ENCODE measurements at regions not wholly inside any gene's neighbourhood (a gene's known extent, or its start where the extent isn't known, plus 50 kb on each side); places are given as distances from the start of the nearest gene placed in this dataset.
A peak's percentile ranks its signal among the peaks of the same experiment; 100 is the strongest.

GRCh38 chr11:101336155-101336554 lies 206.5 kb upstream of the PGR start:
- ATAC-seq (replicated peaks in 6 of 8), result no peak
- 0 to 100% (median 75%) methylated on average over 1 to 3 of the region's 3 CpGs for WGBS, 10 experiments
- Histone ChIP-seq H3K4me3 (no peak overlapping the region), H3K27ac (no peak overlapping the region), H3K4me1 (replicated peaks in 1 of 2) (no peaks in the 10 kb centered on the region)
- in situ Hi-C loops (cut with MboI; ENCODE audit: low pct_unique_long_range_greater_than_20kb in 2 of 9, low sequenced_read_pairs in 9 of 9, unreplicated experiment in 9 of 9), result no loop called here

- ATAC-seq (replicated peaks in 6 of 8), result no peak
- in situ Hi-C loops (cut with MboI; ENCODE audit: low pct_unique_long_range_greater_than_20kb in 2 of 9, low sequenced_read_pairs in 9 of 9, unreplicated experiment in 9 of 9), result no loop called here
- H3K4me1 ChIP-seq (replicated peaks in 1 of 2), result no peaks in the 10 kb centered on the region
- 7 to 100% (median 66%) methylated on average over 1 of the region's 1 CpG; no CpG with 5 or more reads in 2 of the 10 experiments for WGBS, 10 experiments
- H3K27ac ChIP-seq, result no peak overlapping the region
- no peak overlapping the region for H3K4me3 ChIP-seq
Measured at GRCh38 chr11:101334581-101334980, 205.0 kb upstream of the PGR start.

- no peak for ATAC-seq (replicated peaks in 6 of 8)
- H3K4me1 ChIP-seq (replicated peaks in 1 of 2), result no peaks in the 10 kb centered on the region
- in situ Hi-C loops (cut with MboI; ENCODE audit: low pct_unique_long_range_greater_than_20kb in 2 of 9, low sequenced_read_pairs in 9 of 9, unreplicated experiment in 9 of 9), result no loop called here
- WGBS, 10 experiments, result 0 to 80% (median 46%) methylated on average over 1 to 4 of the region's 4 CpGs; no CpG with 5 or more reads in 1 of the 10 experiments
- no peak overlapping the region for H3K4me3 ChIP-seq
- no peak overlapping the region for H3K27ac ChIP-seq
Measured at GRCh38 chr11:101331411-101331810, 201.8 kb upstream of the PGR start.

GRCh38 chr11:101327908-101328307 lies 198.3 kb upstream of the PGR start:
- in situ Hi-C loops (cut with MboI; ENCODE audit: low pct_unique_long_range_greater_than_20kb in 2 of 9, low sequenced_read_pairs in 9 of 9, unreplicated experiment in 9 of 9), result no loop called here
- 0 to 85% (median 55%) methylated on average over 1 to 3 of the region's 3 CpGs for WGBS, 10 experiments
- Histone ChIP-seq H3K4me1 (replicated peaks in 1 of 2) (no peaks in the 10 kb centered on the region), H3K4me3 (no peak overlapping the region), H3K27ac (no peak overlapping the region)
- ATAC-seq (replicated peaks in 6 of 8), result no peak

GRCh38 chr11:101326141-101326540 lies 196.5 kb upstream of the PGR start:
- ATAC-seq (replicated peaks in 6 of 8), result no peak
- no peaks in the 10 kb centered on the region for H3K4me1 ChIP-seq (replicated peaks in 1 of 2)
- no peak overlapping the region for H3K27ac ChIP-seq
- H3K4me3 ChIP-seq, result no peak overlapping the region
- in situ Hi-C loops (cut with MboI; ENCODE audit: low pct_unique_long_range_greater_than_20kb in 2 of 9, low sequenced_read_pairs in 9 of 9, unreplicated experiment in 9 of 9), result no loop called here

- WGBS, 10 experiments, result 0 to 75% (median 38%) methylated on average over 1 to 2 of the region's 2 CpGs; no CpG with 5 or more reads in 3 of the 10 experiments
- peak in 2 of 8 experiments; percentile 29 to 69 for ATAC-seq (replicated peaks in 6 of 8)
- Histone ChIP-seq H3K4me1 (replicated peaks in 1 of 2) (no peaks in the 10 kb centered on the region), H3K4me3 (no peak overlapping the region), H3K27ac (no peak overlapping the region)
- in situ Hi-C loops (cut with MboI; ENCODE audit: low pct_unique_long_range_greater_than_20kb in 2 of 9, low sequenced_read_pairs in 9 of 9, unreplicated experiment in 9 of 9), result no loop called here
Measured at GRCh38 chr11:101323997-101324396, 194.4 kb upstream of the PGR start.

- no peak for ATAC-seq (replicated peaks in 6 of 8)
- Histone ChIP-seq H3K4me3 (no peak overlapping the region), H3K27ac (no peak overlapping the region), H3K4me1 (replicated peaks in 1 of 2) (no peaks in the 10 kb centered on the region)
- 33 to 100% (median 89%) methylated on average over 1 to 3 of the region's 3 CpGs; no CpG with 5 or more reads in 5 of the 10 experiments for WGBS, 10 experiments
- in situ Hi-C loops (cut with MboI; ENCODE audit: low pct_unique_long_range_greater_than_20kb in 2 of 9, low sequenced_read_pairs in 9 of 9, unreplicated experiment in 9 of 9), result no loop called here
Measured at GRCh38 chr11:101321222-101321621, 191.6 kb upstream of the PGR start.

- Histone ChIP-seq H3K4me1 (replicated peaks in 1 of 2) (no peaks in the 10 kb centered on the region), H3K4me3 (no peak overlapping the region), H3K27ac (no peak overlapping the region)
- ATAC-seq (replicated peaks in 6 of 8), result no peak
- in situ Hi-C loops (cut with MboI; ENCODE audit: low pct_unique_long_range_greater_than_20kb in 2 of 9, low sequenced_read_pairs in 9 of 9, unreplicated experiment in 9 of 9), result no loop called here
- WGBS, 10 experiments, result 33 to 100% (median 81%) methylated on average over 1 to 3 of the region's 3 CpGs
Measured at GRCh38 chr11:101306721-101307120, 177.1 kb upstream of the PGR start.

GRCh38 chr11:101305496-101305895 lies 175.9 kb upstream of the PGR start:
- H3K4me1 ChIP-seq (replicated peaks in 1 of 2), result no peaks in the 10 kb centered on the region
- 0 to 100% (median 80%) methylated on average over 1 of the region's 1 CpG; no CpG with 5 or more reads in 3 of the 10 experiments for WGBS, 10 experiments
- H3K27ac ChIP-seq, result no peak overlapping the region
- in situ Hi-C loops (cut with MboI; ENCODE audit: low pct_unique_long_range_greater_than_20kb in 2 of 9, low sequenced_read_pairs in 9 of 9, unreplicated experiment in 9 of 9), result no loop called here
- H3K4me3 ChIP-seq, result no peak overlapping the region
- ATAC-seq (replicated peaks in 6 of 8), result no peak

- Histone ChIP-seq H3K4me1 (replicated peaks in 1 of 2) (no peaks in the 10 kb centered on the region), H3K27ac (no peak overlapping the region), H3K4me3 (no peak overlapping the region)
- ATAC-seq (replicated peaks in 6 of 8), result no peak
- 7 to 82% (median 57%) methylated on average over 1 to 6 of the region's 6 CpGs for WGBS, 10 experiments
- in situ Hi-C loops (cut with MboI; ENCODE audit: low pct_unique_long_range_greater_than_20kb in 2 of 9, low sequenced_read_pairs in 9 of 9, unreplicated experiment in 9 of 9), result no loop called here
Measured at GRCh38 chr11:101299210-101299609, 169.6 kb upstream of the PGR start.

GRCh38 chr11:101296896-101297295 lies 167.3 kb upstream of the PGR start:
- ATAC-seq (replicated peaks in 6 of 8), result no peak
- in situ Hi-C loops (cut with MboI; ENCODE audit: low pct_unique_long_range_greater_than_20kb in 2 of 9, low sequenced_read_pairs in 9 of 9, unreplicated experiment in 9 of 9), result no loop called here
- Histone ChIP-seq H3K4me3 (no peak overlapping the region), H3K4me1 (replicated peaks in 1 of 2) (no peaks in the 10 kb centered on the region), H3K27ac (no peak overlapping the region)

- no peak overlapping the region for H3K27ac ChIP-seq
- H3K4me1 ChIP-seq (replicated peaks in 1 of 2), result no peaks in the 10 kb centered on the region
- 0 to 90% (median 77%) methylated on average over 1 to 2 of the region's 2 CpGs; no CpG with 5 or more reads in 1 of the 10 experiments for WGBS, 10 experiments
- no peak overlapping the region for H3K4me3 ChIP-seq
- in situ Hi-C loops (cut with MboI; ENCODE audit: low pct_unique_long_range_greater_than_20kb in 2 of 9, low sequenced_read_pairs in 9 of 9, unreplicated experiment in 9 of 9), result no loop called here
- ATAC-seq (replicated peaks in 6 of 8), result no peak
Measured at GRCh38 chr11:101292661-101293240, 163.1 kb upstream of the PGR start.

GRCh38 chr11:101291279-101291678 lies 161.7 kb upstream of the PGR start:
- no peak overlapping the region for H3K27ac ChIP-seq
- 0 to 100% (median 56%) methylated on average over 1 of the region's 1 CpG; no CpG with 5 or more reads in 1 of the 10 experiments for WGBS, 10 experiments
- ATAC-seq (replicated peaks in 6 of 8), result peak in 3 of 8 experiments; percentile 17 to 51 (median 42)
- H3K4me1 ChIP-seq (replicated peaks in 1 of 2), result no peaks in the 10 kb centered on the region
- in situ Hi-C loops (cut with MboI; ENCODE audit: low pct_unique_long_range_greater_than_20kb in 2 of 9, low sequenced_read_pairs in 9 of 9, unreplicated experiment in 9 of 9), result no loop called here
- H3K4me3 ChIP-seq, result no peak overlapping the region

- no peak overlapping the region for H3K27ac ChIP-seq
- whole genome bisulfite sequencing, 10 experiments, result 4 to 86% (median 53%) methylated on average over 1 to 3 of the region's 3 CpGs
- ATAC-seq (replicated peaks in 6 of 8), result no peak
- no peak overlapping the region for H3K4me3 ChIP-seq
- no peaks in the 10 kb centered on the region for H3K4me1 ChIP-seq (replicated peaks in 1 of 2)
- in situ Hi-C loops (cut with MboI; ENCODE audit: low pct_unique_long_range_greater_than_20kb in 2 of 9, low sequenced_read_pairs in 9 of 9, unreplicated experiment in 9 of 9), result no loop called here
Measured at GRCh38 chr11:101288392-101288791, 158.8 kb upstream of the PGR start.
